ENCODE measurements at regions not wholly inside any gene's neighbourhood (a gene's known extent, or its start where the extent isn't known, plus 50 kb on each side); places are given as distances from the start of the nearest gene placed in this dataset.
"Not testable (repeated sequence)": the region's sequence is repeated elsewhere in the genome, so short reads cannot be mapped to it uniquely, and the experiment has no call there.

GRCh38 chr13:78867655-78868054, 208.7 kb upstream of the OBI1 start:
- no peak for DNase-seq (ENCODE audit: low read depth in 2 of 2)

GRCh38 chr13:78866076-78866475, 207.1 kb upstream of the OBI1 start:
- DNase-seq (ENCODE audit: low read depth in 2 of 2), result not testable (repeated sequence)

- no peak for DNase-seq (ENCODE audit: low read depth in 2 of 2)
These were observed 203.5 kb upstream of the OBI1 start for GRCh38 chr13:78862446-78862845.

GRCh38 chr13:78852709-78853108, 193.8 kb upstream of the OBI1 start:
- DNase-seq (ENCODE audit: low read depth in 2 of 2), result no peak

GRCh38 chr13:78845656-78846365, 186.9 kb upstream of the OBI1 start:
- no peak for DNase-seq (ENCODE audit: low read depth in 2 of 2)

GRCh38 chr13:78844106-78844505, 185.2 kb upstream of the OBI1 start:
- no peak for DNase-seq (ENCODE audit: low read depth in 2 of 2)

- no peak for DNase-seq (ENCODE audit: low read depth in 2 of 2)
These were observed 182.5 kb upstream of the OBI1 start for GRCh38 chr13:78841358-78841963.

- no peak for DNase-seq (ENCODE audit: low read depth in 2 of 2)
These were observed 177.4 kb upstream of the OBI1 start for GRCh38 chr13:78836238-78836784.

GRCh38 chr13:78832461-78832860, 173.5 kb upstream of the OBI1 start:
- DNase-seq (ENCODE audit: low read depth in 2 of 2), result no peak

- DNase-seq (ENCODE audit: low read depth in 2 of 2), result no peak
These were observed 171.6 kb upstream of the OBI1 start for GRCh38 chr13:78830508-78830907.

- no peak for DNase-seq (ENCODE audit: low read depth in 2 of 2)
These were observed 170.9 kb upstream of the OBI1 start for GRCh38 chr13:78829821-78830220.

GRCh38 chr13:78827471-78827870, 168.5 kb upstream of the OBI1 start:
- no peak for DNase-seq (ENCODE audit: low read depth in 2 of 2)

GRCh38 chr13:78826936-78827335, 168.0 kb upstream of the OBI1 start:
- no peak for DNase-seq (ENCODE audit: low read depth in 2 of 2)

GRCh38 chr13:78826312-78826711, 167.4 kb upstream of the OBI1 start:
- no peak for DNase-seq (ENCODE audit: low read depth in 2 of 2)

- no peak for DNase-seq (ENCODE audit: low read depth in 2 of 2)
These were observed 161.6 kb upstream of the OBI1 start for GRCh38 chr13:78820541-78820940.

- DNase-seq (ENCODE audit: low read depth in 2 of 2), result no peak
These were observed 157.6 kb upstream of the OBI1 start for GRCh38 chr13:78816592-78816991.

GRCh38 chr13:78816154-78816553, 157.2 kb upstream of the OBI1 start:
- DNase-seq (ENCODE audit: low read depth in 2 of 2), result no peak

- no peak for DNase-seq (ENCODE audit: low read depth in 2 of 2)
These were observed 147.5 kb upstream of the OBI1 start for GRCh38 chr13:78806457-78806856.

- DNase-seq (ENCODE audit: low read depth in 2 of 2), result no peak
These were observed 144.0 kb upstream of the OBI1 start for GRCh38 chr13:78802912-78803311.

GRCh38 chr13:78787190-78787589, 128.2 kb upstream of the OBI1 start:
- DNase-seq (ENCODE audit: low read depth in 2 of 2), result no peak

GRCh38 chr13:78786459-78786858, 127.5 kb upstream of the OBI1 start:
- no peak for DNase-seq (ENCODE audit: low read depth in 2 of 2)

- no peak for DNase-seq (ENCODE audit: low read depth in 2 of 2)
These were observed 126.8 kb upstream of the OBI1 start for GRCh38 chr13:78785764-78786163.

GRCh38 chr13:78784014-78784750, 125.2 kb upstream of the OBI1 start:
- DNase-seq (ENCODE audit: low read depth in 2 of 2), result no peak

Data from stimulated activated CD4-positive, alpha-beta T cell treated with anti-CD3 and anti-CD28 coated beads, Interleukin-1b, Interleukin-23, amount 100 ng/mL, for 4 hours (primary cell).